OCI-LY1 (cell line): ENCODE measurements at regions not wholly inside any gene's neighbourhood (a gene's known extent, or its start where the extent isn't known, plus 50 kb on each side); places are given as distances from the start of the nearest gene placed in this dataset.

Experiments used
- EZH2 ChIP-seq: fragments of 200-600 bp; sonication (generic), shearing (Covaris generic); IDR thresholded peaks from 2 replicates; pipeline ENCODE4 v1.8.0; 2017; ENCODE audit warnings: borderline replicate concordance, mixed run types, mild to moderate bottlenecking, antibody characterized with exemption, low read length, moderate library complexity, mixed read lengths
- TF ChIP-seq, protein P1 (sequence below): fragments of 200-600 bp; sonication (generic), shearing (Covaris generic); IDR thresholded peaks from 2 replicates; pipeline ENCODE4 v1.5.1; 2017; ENCODE audit warnings: mild to moderate bottlenecking, antibody characterized with exemption, low read length, moderate library complexity, mixed read lengths

DNA sequence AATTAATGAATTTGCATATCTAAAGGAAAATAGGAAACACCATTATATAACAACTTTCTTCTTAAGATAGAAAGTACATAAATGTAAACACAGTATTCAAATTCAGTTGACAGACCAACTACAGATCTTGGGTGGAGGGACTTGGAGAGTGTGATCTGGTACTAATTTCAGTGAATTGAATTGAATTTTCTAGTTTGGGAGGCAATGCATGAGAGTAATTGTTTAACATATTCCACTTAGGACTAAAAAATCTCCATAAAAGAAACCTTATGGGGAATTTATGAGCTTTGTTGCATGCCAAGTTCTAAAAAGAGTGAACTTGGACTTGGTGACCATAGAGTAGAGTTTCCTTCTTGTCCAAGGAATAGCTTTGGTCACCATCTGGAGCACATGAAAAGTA is 261.1 kb upstream of the TTC29 start:
- no peak for TF ChIP-seq EZH2
- TF ChIP-seq, protein P1, sequence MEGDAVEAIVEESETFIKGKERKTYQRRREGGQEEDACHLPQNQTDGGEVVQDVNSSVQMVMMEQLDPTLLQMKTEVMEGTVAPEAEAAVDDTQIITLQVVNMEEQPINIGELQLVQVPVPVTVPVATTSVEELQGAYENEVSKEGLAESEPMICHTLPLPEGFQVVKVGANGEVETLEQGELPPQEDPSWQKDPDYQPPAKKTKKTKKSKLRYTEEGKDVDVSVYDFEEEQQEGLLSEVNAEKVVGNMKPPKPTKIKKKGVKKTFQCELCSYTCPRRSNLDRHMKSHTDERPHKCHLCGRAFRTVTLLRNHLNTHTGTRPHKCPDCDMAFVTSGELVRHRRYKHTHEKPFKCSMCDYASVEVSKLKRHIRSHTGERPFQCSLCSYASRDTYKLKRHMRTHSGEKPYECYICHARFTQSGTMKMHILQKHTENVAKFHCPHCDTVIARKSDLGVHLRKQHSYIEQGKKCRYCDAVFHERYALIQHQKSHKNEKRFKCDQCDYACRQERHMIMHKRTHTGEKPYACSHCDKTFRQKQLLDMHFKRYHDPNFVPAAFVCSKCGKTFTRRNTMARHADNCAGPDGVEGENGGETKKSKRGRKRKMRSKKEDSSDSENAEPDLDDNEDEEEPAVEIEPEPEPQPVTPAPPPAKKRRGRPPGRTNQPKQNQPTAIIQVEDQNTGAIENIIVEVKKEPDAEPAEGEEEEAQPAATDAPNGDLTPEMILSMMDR, result no peak
